Neural progenitor cell (in vitro differentiated cells): ENCODE measurements at regions not wholly inside any gene's neighbourhood (a gene's known extent, or its start where the extent isn't known, plus 50 kb on each side); places are given as distances from the start of the nearest gene placed in this dataset.

Experiments used
- DNase-seq: peaks from one replicate; pipeline ENCODE4 v3.0.0-alpha.2; 2016; ENCODE audit warnings: low spot score
- H2AFZ ChIP-seq: fragments of 200-600 bp; sonication (generic); replicated peaks from 2 replicates; pipeline ENCODE4 v1.6.1; 2016; ENCODE audit warnings: antibody characterized with exemption
- H3F3A ChIP-seq: fragments of 200-600 bp; sonication (generic); 2 replicates; pipeline ENCODE4 v1.6.1; 2016; ENCODE audit warnings: antibody characterized with exemption, low read depth
- H3K27ac ChIP-seq: fragments of 200-600 bp; sonication (generic); 2 replicates; pipeline ENCODE4 v1.5.1; 2016; ENCODE audit warnings: mild to moderate bottlenecking
- H3K27me3 ChIP-seq: fragments of 200-600 bp; sonication (generic); 2 replicates; pipeline ENCODE4 v1.6.1; 2016; ENCODE audit warnings: mild to moderate bottlenecking, moderate library complexity
- H3K36me3 ChIP-seq: fragments of 200-600 bp; sonication (generic); 2 replicates; pipeline ENCODE4 v1.5.1; 2016
- H3K4me1 ChIP-seq: fragments of 200-600 bp; sonication (generic); 2 replicates; pipeline ENCODE4 v1.6.1; 2016; ENCODE audit warnings: mixed run types
- H3K4me2 ChIP-seq: fragments of 200-600 bp; sonication (generic); 2 replicates; pipeline ENCODE4 v1.6.1; 2016
- H3K4me3 ChIP-seq: fragments of 200-600 bp; sonication (generic); 2 replicates; pipeline ENCODE4 v1.5.1; 2016
- H3K79me2 ChIP-seq: fragments of 200-600 bp; sonication (generic); 2 replicates; pipeline ENCODE4 v1.6.1; 2016; ENCODE audit warnings: low read depth
- H3K9ac ChIP-seq: fragments of 200-600 bp; sonication (generic); 2 replicates; pipeline ENCODE4 v1.6.1; 2016
- H3K9me3 ChIP-seq: fragments of 200-600 bp; sonication (generic); 2 replicates; pipeline ENCODE4 v1.5.1; 2016; ENCODE audit warnings: low read depth
- H4K20me1 ChIP-seq: fragments of 200-600 bp; sonication (generic); 2 replicates; pipeline ENCODE4 v1.6.1; 2016; ENCODE audit warnings: low read depth
- H3K27ac Mint-ChIP-seq: 3 replicates; pipeline ENCODE4 v1.8.0; 2021; ENCODE audit warnings: mixed read lengths
- H3K27me3 Mint-ChIP-seq: 2 replicates; pipeline ENCODE4 v1.8.0; 2022; ENCODE audit warnings: low read depth, mild to moderate bottlenecking, inconsistent platforms, moderate library complexity, mixed read lengths; ENCODE audit not compliant: insufficient read depth
- H3K36me3 Mint-ChIP-seq: 3 replicates; pipeline ENCODE4 v1.8.0; 2021; ENCODE audit warnings: mixed read lengths
- H3K4me1 Mint-ChIP-seq: 3 replicates; pipeline ENCODE4 v1.8.0; 2021; ENCODE audit warnings: mixed read lengths
- H3K4me3 Mint-ChIP-seq: 3 replicates; pipeline ENCODE4 v1.8.0; 2021; ENCODE audit warnings: mild to moderate bottlenecking, moderate library complexity, mixed read lengths
- H3K9me3 Mint-ChIP-seq: 3 replicates; pipeline ENCODE4 v1.8.0; 2020; ENCODE audit warnings: mixed read lengths
- CTCF ChIP-seq: fragments of 200-600 bp; sonication (generic); IDR thresholded peaks from 2 replicates; pipeline ENCODE4 v1.5.1; 2017; ENCODE audit warnings: antibody characterized with exemption, mild to moderate bottlenecking
- EZH2 ChIP-seq: fragments of 200-600 bp; sonication (generic); IDR thresholded peaks from 2 replicates; pipeline ENCODE4 v1.6.1; 2017; ENCODE audit warnings: antibody characterized with exemption, mild to moderate bottlenecking, moderate library complexity
- EZH2phosphoT487 ChIP-seq: fragments of 200-600 bp; sonication (generic); IDR thresholded peaks from 2 replicates; pipeline ENCODE4 v1.6.1; 2017; ENCODE audit warnings: antibody characterized with exemption

GRCh38 chr9:11045589-11045988, 432.8 kb upstream of the PTPRD start:
- Histone ChIP-seq H3K4me2 (no peak overlapping the region), H3F3A (no peaks in the 10 kb centered on the region), H3K4me1 (no peaks in the 10 kb centered on the region), H3K4me3 (no peak overlapping the region), H3K79me2 (no peaks in the 10 kb centered on the region), H3K36me3 (no peaks in the 10 kb centered on the region), H3K9ac (no peak overlapping the region), H3K9me3 (no peaks in the 10 kb centered on the region), H4K20me1 (no peaks in the 10 kb centered on the region), H3K27ac (no peak overlapping the region), H3K27me3 (no peaks in the 10 kb centered on the region), H2AFZ (no peak overlapping the region)
- TF ChIP-seq CTCF (peak; percentile 28), EZH2 (no peak)
- peak; percentile 23 for DNase-seq
- Mint-ChIP-seq H3K36me3 (no peaks in the 10 kb centered on the region), H3K27me3 (no peaks in the 10 kb centered on the region), H3K9me3 (no peaks in the 10 kb centered on the region), H3K27ac (no peak overlapping the region), H3K4me1 (no peaks in the 10 kb centered on the region), H3K4me3 (no peak overlapping the region)

- Histone ChIP-seq H3F3A (no peaks in the 10 kb centered on the region), H3K79me2 (no peaks in the 10 kb centered on the region), H3K9me3 (no peaks in the 10 kb centered on the region), H3K4me3 (no peak overlapping the region), H3K27me3 (no peaks in the 10 kb centered on the region), H4K20me1 (no peaks in the 10 kb centered on the region), H3K27ac (no peak overlapping the region), H2AFZ (no peak overlapping the region), H3K9ac (no peak overlapping the region), H3K4me1 (no peaks in the 10 kb centered on the region), H3K36me3 (no peaks in the 10 kb centered on the region), H3K4me2 (no peak overlapping the region)
- H3K27me3 Mint-ChIP-seq = no peaks in the 10 kb centered on the region
- no peaks in the 10 kb centered on the region for H3K4me1 Mint-ChIP-seq
- H3K27ac Mint-ChIP-seq = no peak overlapping the region
- DNase-seq = no peak
- no peaks in the 10 kb centered on the region for H3K9me3 Mint-ChIP-seq
- TF ChIP-seq EZH2phosphoT487 (no peak), EZH2 (no peak), CTCF (no peak)
- H3K36me3 Mint-ChIP-seq = no peaks in the 10 kb centered on the region
- H3K4me3 Mint-ChIP-seq = no peak overlapping the region
Measured at GRCh38 chr9:11063263-11063662, 450.5 kb upstream of the PTPRD start.

- Histone ChIP-seq H3K4me3 (no peak overlapping the region), H3K79me2 (no peaks in the 10 kb centered on the region), H3K27me3 (no peaks in the 10 kb centered on the region), H3K4me2 (no peak overlapping the region), H3K36me3 (no peaks in the 10 kb centered on the region), H3K9ac (no peak overlapping the region), H4K20me1 (no peaks in the 10 kb centered on the region), H3F3A (no peaks in the 10 kb centered on the region), H3K4me1 (peaks cover 3% of the 10 kb centered on the region), H3K27ac (no peak overlapping the region), H3K9me3 (no peaks in the 10 kb centered on the region), H2AFZ (no peak overlapping the region)
- H3K27me3 Mint-ChIP-seq = no peaks in the 10 kb centered on the region
- H3K4me1 Mint-ChIP-seq = no peaks in the 10 kb centered on the region
- H3K36me3 Mint-ChIP-seq = no peaks in the 10 kb centered on the region
- H3K9me3 Mint-ChIP-seq = no peaks in the 10 kb centered on the region
- no peak for DNase-seq
- H3K27ac Mint-ChIP-seq = no peak overlapping the region
- TF ChIP-seq CTCF (no peak), EZH2 (no peak), EZH2phosphoT487 (no peak)
- no peak overlapping the region for H3K4me3 Mint-ChIP-seq
Measured at GRCh38 chr9:11064909-11065308, 452.1 kb upstream of the PTPRD start.

DNA sequence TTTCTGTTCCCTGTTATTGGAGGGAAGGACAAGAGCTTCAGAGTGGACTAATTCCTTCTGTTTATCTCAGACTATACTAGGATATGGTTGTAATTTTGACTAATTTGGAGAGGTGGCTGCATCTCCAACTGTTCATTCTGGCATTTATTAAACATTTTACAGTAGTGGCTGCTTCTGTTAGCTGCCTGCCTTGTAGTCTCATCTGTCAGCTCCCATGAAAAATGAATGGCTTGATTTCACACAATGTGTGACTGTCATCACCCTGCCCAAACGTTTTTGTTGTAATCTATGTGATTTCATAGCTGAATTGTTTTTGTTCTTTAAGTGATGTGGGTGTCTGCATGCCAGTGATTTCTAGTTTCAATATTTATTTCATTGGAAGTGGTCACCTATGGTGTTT, 459.4 kb upstream of the PTPRD start:
- no peaks in the 10 kb centered on the region for H3K27me3 ChIP-seq
- H3K36me3 Mint-ChIP-seq = no peaks in the 10 kb centered on the region

More for the DNA sequence above, 459.4 kb upstream of the PTPRD start:
- H3K9ac ChIP-seq = no peak overlapping the region
- peaks cover 3% of the 10 kb centered on the region for H3K9me3 ChIP-seq
- no peaks in the 10 kb centered on the region for H3K9me3 Mint-ChIP-seq
- no peak overlapping the region for H3K4me2 ChIP-seq
- no peaks in the 10 kb centered on the region for H3K79me2 ChIP-seq
- no peak overlapping the region for H3K27ac Mint-ChIP-seq
- TF ChIP-seq EZH2 = no peak
- TF ChIP-seq CTCF = no peak
- TF ChIP-seq EZH2phosphoT487 = no peak
- no peak overlapping the region for H3K27ac ChIP-seq
- no peaks in the 10 kb centered on the region for H4K20me1 ChIP-seq
- H2AFZ ChIP-seq = no peak overlapping the region
- no peaks in the 10 kb centered on the region for H3K36me3 ChIP-seq
- no peaks in the 10 kb centered on the region for H3K4me1 Mint-ChIP-seq
- H3K4me3 Mint-ChIP-seq = no peak overlapping the region
- H3K4me3 ChIP-seq = no peak overlapping the region
- H3K4me1 ChIP-seq = peaks cover 3% of the 10 kb centered on the region
- H3K27me3 Mint-ChIP-seq = no peaks in the 10 kb centered on the region
- H3F3A ChIP-seq = no peaks in the 10 kb centered on the region
- DNase-seq = no peak
